Activated T-helper 1 cell treated with anti-CD3 and anti-CD28 coated beads, Interleukin-12 subunit alpha, Interleukin-12 subunit beta, Interleukin-2, Interleukin-4 antibody, amounts not matched to agents 30 ng/mL and 10 ng/mL and 1 ng/mL, durations not matched to agents 14 hours and 24 hours and 36 hours (primary cell): ENCODE measurements at regions not wholly inside any gene's neighbourhood (a gene's known extent, or its start where the extent isn't known, plus 50 kb on each side); places are given as distances from the start of the nearest gene placed in this dataset.
A peak's percentile ranks its signal among the peaks of the same experiment; 100 is the strongest.
"Not testable (repeated sequence)": the region's sequence is repeated elsewhere in the genome, so short reads cannot be mapped to it uniquely, and the experiment has no call there.

Experiments used
- DNase-seq: peaks from one replicate; pipeline ENCODE4 v3.0.0; 2021; ENCODE audit warnings: low spot score
- H3K27ac Mint-ChIP-seq: one replicate; pipeline ENCODE4 v1.8.0; 2021; ENCODE audit warnings: mild to moderate bottlenecking, mixed read lengths
- H3K27me3 Mint-ChIP-seq: one replicate; pipeline ENCODE4 v1.8.0; 2022; ENCODE audit warnings: mild to moderate bottlenecking, moderate library complexity, mixed read lengths; ENCODE audit not compliant: insufficient read depth
- H3K36me3 Mint-ChIP-seq: one replicate; pipeline ENCODE4 v1.8.0; 2021; ENCODE audit warnings: low read depth, mixed read lengths
- H3K4me1 Mint-ChIP-seq: one replicate; pipeline ENCODE4 v1.8.0; 2021; ENCODE audit warnings: low read depth, mixed read lengths
- H3K4me3 Mint-ChIP-seq: one replicate; pipeline ENCODE4 v1.8.0; 2021; ENCODE audit warnings: mild to moderate bottlenecking, moderate library complexity, mixed read lengths
- H3K9me3 Mint-ChIP-seq: one replicate; pipeline ENCODE4 v1.8.0; 2021; ENCODE audit warnings: mixed read lengths
- intact Hi-C: fragments of 100-400 bp; cut with micrococcal nuclease; formaldehyde crosslinking; loops from one replicate; pipeline ENCODE4 v1.15.1; 2024

GRCh38 chr5:34179453-34180190 lies 136.6 kb upstream of the C1QTNF3 start:
- H3K9me3 Mint-ChIP-seq, H3K4me3 Mint-ChIP-seq, H3K4me1 Mint-ChIP-seq, intact Hi-C loops, DNase-seq, H3K27me3 Mint-ChIP-seq, H3K36me3 Mint-ChIP-seq: not testable (repeated sequence)
- peak overlapping the region; percentile 42 for H3K27ac Mint-ChIP-seq

DNA sequence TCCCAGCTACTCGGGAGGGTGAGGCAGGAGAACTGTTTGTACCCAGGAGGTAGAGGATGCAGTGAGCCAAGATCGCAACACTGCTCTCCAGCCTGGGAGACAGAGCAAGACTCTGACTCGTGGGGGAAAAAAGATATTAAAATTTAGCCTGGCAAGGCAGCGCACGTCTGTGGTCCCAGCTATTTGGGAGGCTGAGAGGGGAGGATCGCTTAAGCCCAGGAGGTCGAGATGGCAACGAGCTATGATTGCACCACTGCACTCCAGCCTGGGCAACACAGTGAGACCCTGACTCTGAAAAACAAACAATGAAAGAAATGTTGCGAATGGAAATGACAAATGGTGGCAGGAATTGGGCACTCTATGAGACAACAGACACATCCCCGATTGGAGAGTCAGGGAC lies 137.2 kb upstream of the C1QTNF3 start:
- H3K36me3 Mint-ChIP-seq, H3K4me1 Mint-ChIP-seq, H3K9me3 Mint-ChIP-seq, H3K27me3 Mint-ChIP-seq, DNase-seq, intact Hi-C loops, H3K27ac Mint-ChIP-seq, H3K4me3 Mint-ChIP-seq: not testable (repeated sequence)

DNA sequence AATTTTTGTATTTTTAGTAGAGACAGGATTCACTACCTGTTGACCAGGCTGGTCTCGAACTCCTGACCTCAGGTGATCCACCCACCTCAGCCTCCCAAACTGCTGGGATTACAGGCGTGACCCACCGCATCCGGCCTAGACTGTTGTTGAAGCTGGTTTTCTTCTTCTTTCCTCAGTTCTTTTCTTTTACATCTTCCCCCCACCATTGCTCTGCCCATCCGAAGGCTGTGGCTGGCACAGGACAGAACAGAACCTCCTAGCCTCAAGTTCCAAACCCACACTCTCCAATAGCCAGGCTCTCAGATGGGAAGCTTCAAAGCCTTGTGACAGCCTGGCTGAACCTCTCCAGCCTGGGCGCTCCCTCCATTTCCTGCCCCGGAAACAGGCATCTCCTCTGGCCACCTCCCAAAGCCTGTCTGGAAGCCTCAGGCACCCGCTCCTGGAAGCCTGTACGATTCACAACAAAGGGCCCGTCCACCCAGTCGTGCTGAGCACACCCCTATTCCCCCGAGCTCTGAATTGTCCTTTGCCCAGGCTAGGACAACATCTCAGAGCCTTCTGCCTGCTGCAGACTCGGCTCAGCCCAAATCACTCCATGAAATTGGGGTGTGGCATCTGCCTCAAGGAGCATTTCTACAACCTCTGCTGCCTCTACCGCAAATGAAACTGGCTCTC lies 138.1 kb upstream of the C1QTNF3 start:
- H3K4me1 Mint-ChIP-seq, H3K9me3 Mint-ChIP-seq, H3K36me3 Mint-ChIP-seq, H3K27ac Mint-ChIP-seq, H3K27me3 Mint-ChIP-seq, H3K4me3 Mint-ChIP-seq, intact Hi-C loops, DNase-seq: not testable (repeated sequence)

DNA sequence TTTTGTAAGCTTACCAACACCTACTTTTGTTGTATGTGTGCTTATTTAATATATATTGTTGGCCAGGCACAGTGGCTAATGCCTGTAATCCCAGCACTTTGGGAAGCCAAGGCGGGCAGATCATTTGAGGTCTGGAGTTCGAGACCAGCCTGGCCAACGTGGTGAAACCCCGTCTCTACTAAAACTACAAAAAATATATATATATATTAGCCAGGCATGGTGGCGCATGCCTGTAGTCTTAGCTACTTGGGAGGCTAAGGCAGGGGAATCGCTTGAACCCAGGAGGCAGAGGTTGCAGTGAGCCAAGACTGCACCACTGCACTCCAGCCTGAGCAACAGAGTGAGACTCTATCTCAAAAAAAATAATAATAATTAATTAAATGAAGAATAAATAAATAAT lies 142.0 kb upstream of the C1QTNF3 start:
- H3K36me3 Mint-ChIP-seq, H3K9me3 Mint-ChIP-seq, H3K27me3 Mint-ChIP-seq, H3K4me1 Mint-ChIP-seq, H3K27ac Mint-ChIP-seq, intact Hi-C loops, DNase-seq, H3K4me3 Mint-ChIP-seq: not testable (repeated sequence)

DNA sequence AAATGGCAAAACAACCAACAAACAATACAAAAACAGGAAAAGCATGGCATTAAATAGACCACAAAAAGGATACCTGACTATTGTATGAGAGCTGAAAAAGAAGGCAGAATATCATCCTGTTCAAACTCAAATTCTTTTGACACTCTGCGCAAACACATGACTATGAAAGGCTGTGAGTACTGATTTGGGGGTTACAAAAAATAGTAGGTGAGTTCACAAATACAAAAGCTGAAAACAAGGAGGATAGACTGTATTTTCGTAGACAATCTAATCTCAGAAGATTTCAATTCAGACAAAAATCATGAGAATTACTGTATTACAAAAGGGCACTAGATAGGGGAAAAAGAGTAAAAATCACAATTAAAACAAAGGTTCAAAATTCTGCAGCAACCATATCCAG lies 142.6 kb upstream of the C1QTNF3 start:
- H3K9me3 Mint-ChIP-seq, H3K4me1 Mint-ChIP-seq, H3K4me3 Mint-ChIP-seq, DNase-seq, intact Hi-C loops, H3K27ac Mint-ChIP-seq, H3K27me3 Mint-ChIP-seq, H3K36me3 Mint-ChIP-seq: not testable (repeated sequence)

- H3K4me3 Mint-ChIP-seq, H3K36me3 Mint-ChIP-seq, H3K27me3 Mint-ChIP-seq, H3K4me1 Mint-ChIP-seq, DNase-seq, intact Hi-C loops, H3K9me3 Mint-ChIP-seq, H3K27ac Mint-ChIP-seq: not testable (repeated sequence)
Measured at GRCh38 chr5:34186108-34186507, 143.1 kb upstream of the C1QTNF3 start.

GRCh38 chr5:34186865-34187264 lies 143.9 kb upstream of the C1QTNF3 start:
- H3K27me3 Mint-ChIP-seq, intact Hi-C loops, H3K36me3 Mint-ChIP-seq, H3K4me1 Mint-ChIP-seq, H3K4me3 Mint-ChIP-seq, H3K9me3 Mint-ChIP-seq, DNase-seq, H3K27ac Mint-ChIP-seq: not testable (repeated sequence)

- H3K9me3 Mint-ChIP-seq, DNase-seq, H3K4me1 Mint-ChIP-seq, H3K27me3 Mint-ChIP-seq, H3K4me3 Mint-ChIP-seq, H3K27ac Mint-ChIP-seq, H3K36me3 Mint-ChIP-seq, intact Hi-C loops: not testable (repeated sequence)
Measured at GRCh38 chr5:34187441-34187840, 144.4 kb upstream of the C1QTNF3 start.

- H3K9me3 Mint-ChIP-seq, intact Hi-C loops, H3K4me3 Mint-ChIP-seq, H3K36me3 Mint-ChIP-seq, H3K27me3 Mint-ChIP-seq, DNase-seq, H3K4me1 Mint-ChIP-seq: not testable (repeated sequence)
- H3K27ac Mint-ChIP-seq, result peak overlapping the region; percentile 24
Measured at GRCh38 chr5:34188001-34188822, 145.2 kb upstream of the C1QTNF3 start.

DNA sequence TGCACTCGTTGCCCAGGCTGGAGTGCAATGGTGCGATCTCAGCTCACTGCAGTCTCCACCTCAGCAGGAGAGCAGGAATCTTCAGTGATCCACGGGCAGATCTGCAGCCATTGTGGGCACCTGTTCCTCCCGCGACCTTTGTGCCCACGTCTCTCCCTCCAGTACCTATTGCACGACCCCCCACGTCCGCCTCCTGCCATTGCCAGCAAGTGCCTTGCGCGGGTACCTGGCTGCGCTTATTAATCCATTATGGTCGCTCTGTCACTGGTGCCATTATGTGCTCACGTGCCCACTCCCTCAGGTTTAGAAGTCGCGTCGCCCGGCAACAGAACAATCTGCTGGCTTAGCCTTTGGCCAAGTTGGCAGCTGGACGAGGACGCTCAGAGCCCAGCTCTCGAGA lies 146.2 kb upstream of the C1QTNF3 start:
- intact Hi-C loops, H3K27ac Mint-ChIP-seq, H3K4me1 Mint-ChIP-seq, H3K4me3 Mint-ChIP-seq, H3K9me3 Mint-ChIP-seq, H3K36me3 Mint-ChIP-seq, DNase-seq, H3K27me3 Mint-ChIP-seq: not testable (repeated sequence)

GRCh38 chr5:34189752-34190411 lies 146.9 kb upstream of the C1QTNF3 start:
- H3K36me3 Mint-ChIP-seq, intact Hi-C loops, H3K27ac Mint-ChIP-seq, H3K9me3 Mint-ChIP-seq, DNase-seq, H3K4me3 Mint-ChIP-seq, H3K4me1 Mint-ChIP-seq, H3K27me3 Mint-ChIP-seq: not testable (repeated sequence)

DNA sequence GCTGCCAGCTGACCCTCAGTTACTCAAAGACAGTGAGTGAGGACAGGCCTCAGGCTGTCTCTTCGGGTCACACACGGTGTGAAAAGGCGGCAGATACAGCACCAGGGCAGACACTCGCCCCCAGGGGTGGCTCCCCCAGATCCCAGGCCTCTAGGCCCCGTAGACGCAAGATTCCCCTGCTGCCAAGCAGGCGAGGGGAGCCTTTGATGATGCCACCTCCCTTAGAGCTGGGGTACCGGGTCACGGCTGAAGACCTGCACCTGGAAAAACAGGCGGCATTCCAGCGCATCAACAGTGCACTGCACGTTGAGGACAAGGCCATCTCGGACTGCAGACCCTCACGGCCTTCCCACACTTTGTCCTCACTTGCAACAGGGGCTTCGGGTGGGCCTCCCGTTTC lies 147.5 kb upstream of the C1QTNF3 start:
- H3K27ac Mint-ChIP-seq, DNase-seq, H3K4me1 Mint-ChIP-seq, intact Hi-C loops, H3K9me3 Mint-ChIP-seq, H3K4me3 Mint-ChIP-seq, H3K36me3 Mint-ChIP-seq, H3K27me3 Mint-ChIP-seq: not testable (repeated sequence)

DNA sequence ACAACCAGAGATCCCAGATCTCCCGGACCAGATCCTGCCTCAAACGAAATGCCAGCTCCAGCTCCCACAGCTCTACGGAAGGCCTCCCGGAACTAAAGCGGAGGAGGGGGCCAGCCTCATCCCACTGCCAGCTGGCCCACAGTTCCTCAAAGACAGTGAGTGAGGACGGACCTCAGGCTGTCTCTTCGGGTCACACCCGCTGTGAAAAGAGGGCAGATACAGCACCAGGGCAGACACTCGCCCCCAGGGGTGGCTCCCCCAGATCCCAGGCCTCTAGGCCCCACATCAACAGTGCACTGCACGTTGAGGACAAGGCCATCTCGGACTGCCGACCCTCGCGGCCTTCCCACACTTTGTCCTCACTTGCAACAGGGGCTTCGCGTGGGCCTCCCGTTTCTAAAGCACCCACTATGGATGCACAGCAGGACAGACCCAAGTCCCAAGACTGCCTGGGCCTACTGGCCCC lies 148.3 kb upstream of the C1QTNF3 start:
- H3K4me3 Mint-ChIP-seq, H3K27ac Mint-ChIP-seq, intact Hi-C loops, H3K9me3 Mint-ChIP-seq, H3K36me3 Mint-ChIP-seq, H3K27me3 Mint-ChIP-seq, H3K4me1 Mint-ChIP-seq, DNase-seq: not testable (repeated sequence)
